A673 (cell line): ENCODE measurements at regions not wholly inside any gene's neighbourhood (a gene's known extent, or its start where the extent isn't known, plus 50 kb on each side); places are given as distances from the start of the nearest gene placed in this dataset.

Source experiments
- BruUV-seq: library from RNA; stranded (reverse); fragments of 400-500 nt; replicated peaks from 2 replicates; lab custom pipeline; 2021; lab: Mats Ljungman, UMichigan
- CTCF ChIA-PET: fragments of 300-600 bp; sonication (Branson Sonifier 250); formaldehyde crosslinking; loops from one replicate; lab custom pipeline; 2022; ENCODE audit warnings: antibody characterized with exemption; lab: Charles Lee
- POLR2A ChIA-PET: fragments of 300-600 bp; sonication (Branson Sonifier 250); formaldehyde crosslinking; loops from one replicate; lab custom pipeline; 2022; ENCODE audit warnings: antibody characterized with exemption; ENCODE audit not compliant: low non-redundant PET; lab: Charles Lee
- DNase-seq: peaks from one replicate; pipeline ENCODE4 v3.0.0-alpha.2; 2015; ENCODE audit warnings: low spot score
- H3K27ac ChIP-seq: fragments of 200-600 bp; sonication (generic); 2 replicates; pipeline ENCODE4 v1.5.1; 2016; ENCODE audit warnings: mixed run types, low read depth, mild to moderate bottlenecking, mixed read lengths, antibody characterized with exemption, low read length; ENCODE audit not compliant: poor library complexity, severe bottlenecking
- H3K27me3 ChIP-seq: fragments of 200-600 bp; sonication (generic); replicated peaks from 2 replicates; pipeline ENCODE4 v1.6.1; 2017; ENCODE audit warnings: mixed run types, low read depth, mild to moderate bottlenecking, mixed read lengths, antibody characterized with exemption, low read length; ENCODE audit not compliant: insufficient read depth, poor library complexity
- H3K36me3 ChIP-seq: fragments of 200-600 bp; sonication (generic); 2 replicates; pipeline ENCODE4 v1.6.1; 2016; ENCODE audit warnings: mixed run types, mild to moderate bottlenecking, mixed read lengths, antibody characterized with exemption, low read length; ENCODE audit not compliant: insufficient read depth, poor library complexity, severe bottlenecking
- H3K4me1 ChIP-seq: fragments of 200-600 bp; sonication (generic); 2 replicates; pipeline ENCODE4 v1.6.1; 2017; ENCODE audit warnings: mixed run types, mild to moderate bottlenecking, mixed read lengths, antibody characterized with exemption, low read length; ENCODE audit not compliant: insufficient read depth, poor library complexity, severe bottlenecking
- H3K4me3 ChIP-seq: fragments of 200-600 bp; sonication (generic); 2 replicates; pipeline ENCODE4 v1.5.1; 2016; ENCODE audit warnings: low read depth, mixed run types, mild to moderate bottlenecking, mixed read lengths, low read length; ENCODE audit not compliant: poor library complexity, severe bottlenecking
- H3K9me3 ChIP-seq: fragments of 200-600 bp; sonication (generic); 2 replicates; pipeline ENCODE4 v1.6.1; 2016; ENCODE audit warnings: mixed run types, low read depth, mild to moderate bottlenecking, mixed read lengths, antibody characterized with exemption, low read length; ENCODE audit not compliant: poor library complexity, severe bottlenecking
- EZH2 ChIP-seq: fragments of 200-600 bp; sonication (generic); IDR thresholded peaks from 2 replicates; pipeline ENCODE4 v1.6.1; 2017; ENCODE audit warnings: borderline replicate concordance, low read depth, mild to moderate bottlenecking, mixed read lengths, antibody characterized with exemption, low read length; ENCODE audit not compliant: poor library complexity, severe bottlenecking
- intact Hi-C: fragments of 100-400 bp; cut with micrococcal nuclease; formaldehyde crosslinking; loops from one replicate; pipeline ENCODE4 v1.10.0; 2022; ENCODE audit not compliant: unreplicated experiment
- TF ChIP-seq, protein P1 (sequence below): fragments of 300-800, 200-600 bp; sonication (generic); conservative IDR thresholded peaks from 2 replicates; pipeline ENCODE4 v1.5.1; 2017; ENCODE audit warnings: low read depth, mild to moderate bottlenecking, antibody characterized with exemption, low read length, moderate library complexity, mixed read lengths

DNA sequence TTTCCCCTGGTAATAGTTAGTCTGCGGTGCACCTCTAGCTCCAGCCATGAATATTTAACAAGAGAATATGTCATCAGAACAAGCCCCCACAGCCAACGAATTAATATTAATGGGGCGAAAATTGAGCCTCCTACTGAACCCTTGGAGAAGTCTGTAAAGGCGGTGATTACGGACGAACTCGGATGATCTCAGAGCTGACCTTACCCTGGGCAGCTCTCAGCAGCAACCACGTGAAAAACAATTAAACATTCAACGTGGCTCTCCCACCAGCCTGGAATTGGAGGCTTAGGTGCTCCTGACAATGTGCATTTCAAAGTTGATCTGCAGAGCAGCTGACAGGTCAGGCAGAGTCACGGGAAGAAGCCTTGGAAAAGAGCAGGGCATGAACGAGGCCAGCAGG, 407.6 kb upstream of the MYT1L start:
- DNase-seq: no peak
- POLR2A ChIA-PET: no interaction called here
- no TSS peak for BruUV-seq
- Histone ChIP-seq H3K4me1 (no peaks in the 10 kb centered on the region), H3K36me3 (no peaks in the 10 kb centered on the region), H3K9me3 (no peaks in the 10 kb centered on the region), H3K27me3 (peaks cover 5% of the 10 kb centered on the region), H3K4me3 (no peak overlapping the region), H3K27ac (no peak overlapping the region)
- intact Hi-C loops: no loop called here
- TF ChIP-seq EZH2: no peak
- TF ChIP-seq, protein P1, sequence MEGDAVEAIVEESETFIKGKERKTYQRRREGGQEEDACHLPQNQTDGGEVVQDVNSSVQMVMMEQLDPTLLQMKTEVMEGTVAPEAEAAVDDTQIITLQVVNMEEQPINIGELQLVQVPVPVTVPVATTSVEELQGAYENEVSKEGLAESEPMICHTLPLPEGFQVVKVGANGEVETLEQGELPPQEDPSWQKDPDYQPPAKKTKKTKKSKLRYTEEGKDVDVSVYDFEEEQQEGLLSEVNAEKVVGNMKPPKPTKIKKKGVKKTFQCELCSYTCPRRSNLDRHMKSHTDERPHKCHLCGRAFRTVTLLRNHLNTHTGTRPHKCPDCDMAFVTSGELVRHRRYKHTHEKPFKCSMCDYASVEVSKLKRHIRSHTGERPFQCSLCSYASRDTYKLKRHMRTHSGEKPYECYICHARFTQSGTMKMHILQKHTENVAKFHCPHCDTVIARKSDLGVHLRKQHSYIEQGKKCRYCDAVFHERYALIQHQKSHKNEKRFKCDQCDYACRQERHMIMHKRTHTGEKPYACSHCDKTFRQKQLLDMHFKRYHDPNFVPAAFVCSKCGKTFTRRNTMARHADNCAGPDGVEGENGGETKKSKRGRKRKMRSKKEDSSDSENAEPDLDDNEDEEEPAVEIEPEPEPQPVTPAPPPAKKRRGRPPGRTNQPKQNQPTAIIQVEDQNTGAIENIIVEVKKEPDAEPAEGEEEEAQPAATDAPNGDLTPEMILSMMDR: no peak
- CTCF ChIA-PET: no interaction called here

GRCh38 chr2:2738276-2738675, 407.2 kb upstream of the MYT1L start:
- CTCF ChIA-PET: no interaction called here
- TF ChIP-seq, protein P1: no peak
- no peak for TF ChIP-seq EZH2
- no peak overlapping the region for H3K27ac ChIP-seq
- POLR2A ChIA-PET: no interaction called here
- BruUV-seq: no TSS peak
- H3K36me3 ChIP-seq: no peaks in the 10 kb centered on the region
- no peaks in the 10 kb centered on the region for H3K9me3 ChIP-seq
- no peak overlapping the region for H3K4me3 ChIP-seq
- no peak for DNase-seq
- intact Hi-C loops: no loop called here
- no peaks in the 10 kb centered on the region for H3K4me1 ChIP-seq
- H3K27me3 ChIP-seq: peaks cover 5% of the 10 kb centered on the region

DNA sequence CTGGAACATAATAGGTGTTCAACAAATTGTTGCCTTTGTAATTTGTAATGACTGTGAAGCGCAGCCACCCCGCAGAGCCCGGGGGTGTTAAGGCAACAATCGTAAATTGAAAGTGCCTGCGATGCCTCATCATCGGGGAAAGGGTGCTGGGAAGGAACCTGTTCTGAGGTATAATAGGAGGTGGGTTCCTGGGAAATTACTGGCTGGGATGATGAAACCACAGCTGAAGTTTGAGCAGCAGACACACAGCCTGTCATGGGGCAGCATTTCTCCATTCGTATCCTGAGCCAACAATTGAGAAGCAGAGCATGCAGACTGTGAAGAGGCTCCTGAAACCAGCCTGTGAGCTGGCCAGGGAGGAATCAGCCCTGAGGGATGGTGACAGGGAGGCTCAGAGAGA, 404.0 kb upstream of the MYT1L start:
- no peaks in the 10 kb centered on the region for H3K4me1 ChIP-seq
- no peak for DNase-seq
- ChIA-PET CTCF (no interaction called here), POLR2A (no interaction called here)
- intact Hi-C loops: no loop called here
- no peak for TF ChIP-seq EZH2
- TF ChIP-seq, protein P1: no peak
- peaks cover 5% of the 10 kb centered on the region for H3K27me3 ChIP-seq
- no peak overlapping the region for H3K27ac ChIP-seq
- no TSS peak for BruUV-seq
- H3K36me3 ChIP-seq: no peaks in the 10 kb centered on the region
- no peak overlapping the region for H3K4me3 ChIP-seq
- no peaks in the 10 kb centered on the region for H3K9me3 ChIP-seq
